ENCODE measurements at regions not wholly inside any gene's neighbourhood (a gene's known extent, or its start where the extent isn't known, plus 50 kb on each side); places are given as distances from the start of the nearest gene placed in this dataset.
"Not testable (repeated sequence)": the region's sequence is repeated elsewhere in the genome, so short reads cannot be mapped to it uniquely, and the experiment has no call there.

DNA sequence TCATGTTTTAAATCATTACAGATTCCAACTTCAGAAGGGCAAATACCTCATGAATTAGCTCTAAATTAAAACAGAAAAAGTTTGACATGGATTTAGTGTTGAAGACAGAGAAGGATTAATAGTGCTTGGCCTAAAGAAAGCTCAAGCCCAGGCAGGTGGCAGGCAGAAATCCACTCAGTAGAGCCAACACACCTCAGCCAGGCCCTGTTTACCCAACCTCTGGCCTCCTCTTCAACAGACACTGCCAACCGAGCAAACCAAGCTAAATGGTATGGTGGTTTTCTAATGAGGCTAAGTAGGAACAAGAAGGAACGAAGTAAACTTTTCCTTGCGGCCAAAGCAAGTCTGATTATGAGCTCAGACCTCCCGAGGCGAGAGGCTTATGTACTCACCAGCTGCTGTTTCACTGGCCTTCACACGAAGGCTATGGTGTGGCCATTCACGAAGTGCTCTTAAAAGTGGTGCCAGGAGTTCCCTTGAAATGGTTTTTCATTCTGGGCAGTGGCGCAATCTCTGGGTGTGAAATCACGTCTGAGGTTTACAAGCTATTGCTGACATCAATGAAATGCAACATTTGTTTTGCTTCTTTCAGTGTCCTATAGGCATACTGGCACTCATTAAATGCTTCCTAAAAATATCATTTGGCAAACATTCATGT lies 124.1 kb upstream of the LGR5 start:
- Histone ChIP-seq H3K36me3 (no peaks in the 10 kb centered on the region), H3K4me1 (no peaks in the 10 kb centered on the region), H3K27ac (no peak overlapping the region), H3K27me3 (no peaks in the 10 kb centered on the region), H3K9me3 (peaks cover 0 to 6% (median 5%) of the 10 kb centered on the region in 4 donors), H3K4me3 (no peak overlapping the region)
- TF ChIP-seq POLR2A (IDR thresholded peaks at IDR 0.05) (no peak), EP300 (IDR thresholded peaks at IDR 0.05) (no peak), CTCF (IDR thresholded peaks at IDR 0.05) (no peak), POLR2AphosphoS5 (IDR thresholded peaks at IDR 0.05) (no peak)
- peak in 1 of 2 donors; percentile 25 for DNase-seq
- 56 to 78% (median 76%) methylated on average over 9 of the region's 9 CpGs for WGBS, 5 donors
- intact Hi-C loops (cut with DNase I; ENCODE audit: low total_unique reads), result no loop called here

DNA sequence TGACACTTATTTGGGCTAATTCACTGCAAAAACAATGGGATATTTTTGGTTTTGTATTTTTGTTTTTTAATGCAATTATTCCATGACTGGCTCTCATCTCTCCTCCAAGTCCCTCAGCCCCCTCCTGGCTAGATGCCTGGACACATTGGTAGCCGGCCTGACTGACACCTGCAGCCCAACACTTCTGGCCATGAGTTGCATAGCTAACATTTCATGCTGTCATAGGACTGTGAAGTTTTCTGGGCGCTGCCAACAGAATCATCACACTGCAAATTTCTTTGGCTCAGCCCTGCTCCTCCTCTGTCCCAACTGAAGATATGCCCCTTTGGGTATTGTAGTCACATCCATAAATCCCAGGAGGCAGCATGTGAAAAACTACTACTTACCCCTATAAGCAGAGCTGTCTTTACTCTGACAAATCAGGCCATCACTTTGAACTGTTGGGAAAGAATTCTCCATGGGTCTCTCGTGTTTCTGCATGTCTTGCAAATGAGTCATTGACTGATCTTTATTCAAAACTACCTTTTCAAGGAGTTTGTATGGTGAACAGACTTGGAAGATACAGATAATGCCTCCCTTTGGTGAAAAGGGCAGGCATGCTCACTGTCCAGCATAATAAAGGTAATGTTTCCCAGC lies 126.7 kb upstream of the LGR5 start:
- intact Hi-C loops (cut with DNase I; ENCODE audit: low total_unique reads), result no loop called here
- no peak overlapping the region for H3K4me3 ChIP-seq
- no peaks in the 10 kb centered on the region for H3K4me1 ChIP-seq
- H3K9me3 ChIP-seq, result no peaks in the 10 kb centered on the region
- TF ChIP-seq POLR2AphosphoS5 (IDR thresholded peaks at IDR 0.05), result no peak
- TF ChIP-seq EP300 (IDR thresholded peaks at IDR 0.05), result no peak
- no peak for TF ChIP-seq POLR2A (IDR thresholded peaks at IDR 0.05)
- no peak for TF ChIP-seq CTCF (IDR thresholded peaks at IDR 0.05)
- no peak overlapping the region for H3K27ac ChIP-seq
- WGBS, 5 donors, result 69 to 79% (median 76%) methylated on average over 3 of the region's 3 CpGs
- DNase-seq, result no peak
- H3K36me3 ChIP-seq, result no peaks in the 10 kb centered on the region
- H3K27me3 ChIP-seq, result no peaks in the 10 kb centered on the region

DNA sequence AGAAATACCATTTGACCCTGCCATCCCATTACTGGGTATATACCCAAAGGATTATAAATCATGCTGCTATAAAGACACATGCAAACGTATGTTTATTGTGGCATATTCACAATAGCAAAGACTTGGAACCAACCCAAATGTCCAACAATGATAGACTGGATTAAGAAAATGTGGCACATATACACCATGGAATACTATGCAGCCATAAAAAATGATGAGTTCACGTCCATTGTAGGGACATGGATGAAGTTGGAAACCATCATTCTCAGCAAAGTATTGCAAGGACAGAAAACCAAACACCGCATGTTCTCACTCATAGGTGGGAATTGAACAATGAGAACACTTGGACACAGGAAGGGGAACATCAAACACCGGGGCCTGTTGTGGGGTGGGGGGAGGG lies 128.0 kb upstream of the LGR5 start:
- H3K4me1 ChIP-seq; H3K4me3 ChIP-seq; H3K36me3 ChIP-seq; H3K27ac ChIP-seq; H3K27me3 ChIP-seq; intact Hi-C loops (cut with DNase I; ENCODE audit: low total_unique reads); H3K9me3 ChIP-seq; DNase-seq: not testable (repeated sequence)
- WGBS, 5 donors, result 82 to 93% (median 85%) methylated on average over 4 of the region's 4 CpGs

- H3K4me1 ChIP-seq, result no peaks in the 10 kb centered on the region
- no peak for TF ChIP-seq EP300 (IDR thresholded peaks at IDR 0.05)
- TF ChIP-seq CTCF (IDR thresholded peaks at IDR 0.05), result no peak
- TF ChIP-seq POLR2AphosphoS5 (IDR thresholded peaks at IDR 0.05), result no peak
- no peak for TF ChIP-seq POLR2A (IDR thresholded peaks at IDR 0.05)
Observed at GRCh38 chr12:71306808-71307207, 132.8 kb upstream of the LGR5 start.

DNA sequence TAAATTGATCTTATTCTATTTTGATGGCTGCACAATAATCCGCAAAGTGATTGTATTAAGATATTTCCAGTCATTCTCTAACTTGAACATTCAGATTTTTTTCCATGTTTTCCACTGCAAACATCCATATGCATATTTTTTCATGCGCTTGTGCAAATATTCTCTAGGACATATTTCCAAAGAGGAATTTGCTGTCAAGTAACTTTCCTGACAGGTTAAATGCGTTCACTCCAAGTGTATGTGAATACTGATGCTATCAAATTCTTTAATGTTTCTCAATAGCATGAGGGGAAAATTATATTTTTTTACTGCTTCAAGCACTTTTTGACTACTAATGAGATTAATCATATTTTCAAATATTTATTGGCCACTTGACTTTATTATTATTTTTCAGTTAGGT lies 135.3 kb upstream of the LGR5 start:
- no peaks in the 10 kb centered on the region for H3K4me1 ChIP-seq
- no peak for TF ChIP-seq POLR2A (IDR thresholded peaks at IDR 0.05)
- no peak for TF ChIP-seq EP300 (IDR thresholded peaks at IDR 0.05)
- TF ChIP-seq CTCF (IDR thresholded peaks at IDR 0.05), result no peak
- TF ChIP-seq POLR2AphosphoS5 (IDR thresholded peaks at IDR 0.05), result no peak
- no peaks in the 10 kb centered on the region for H3K9me3 ChIP-seq
- H3K4me3 ChIP-seq, result no peak overlapping the region
- no peaks in the 10 kb centered on the region for H3K36me3 ChIP-seq
- no peaks in the 10 kb centered on the region for H3K27me3 ChIP-seq
- WGBS, 5 donors, result 93 to 98% (median 96%) methylated on average over 3 of the region's 3 CpGs
- no peak overlapping the region for H3K27ac ChIP-seq
- DNase-seq, result no peak
- intact Hi-C loops (cut with DNase I; ENCODE audit: low total_unique reads), result no loop called here

More at GRCh38 chr12:71306808-71307207, 132.8 kb upstream of the LGR5 start:
- intact Hi-C loops (cut with DNase I; ENCODE audit: low total_unique reads), result no loop called here
- no peak for DNase-seq
- no peaks in the 10 kb centered on the region for H3K9me3 ChIP-seq
- H3K4me3 ChIP-seq, result no peak overlapping the region
- H3K27me3 ChIP-seq, result no peaks in the 10 kb centered on the region
- WGBS, 5 donors, result 64 to 86% (median 77%) methylated on average over 1 of the region's 1 CpG
- H3K27ac ChIP-seq, result no peak overlapping the region
- no peaks in the 10 kb centered on the region for H3K36me3 ChIP-seq
